Tibial nerve (tissue), 4 donors: ENCODE measurements at regions not wholly inside any gene's neighbourhood (a gene's known extent, or its start where the extent isn't known, plus 50 kb on each side); places are given as distances from the start of the nearest gene placed in this dataset.
"Not testable (repeated sequence)": the region's sequence is repeated elsewhere in the genome, so short reads cannot be mapped to it uniquely, and the experiment has no call there.

ENCODE experiments used
- EP300 ChIP-seq, 2 donors: sonication (generic); formaldehyde crosslinking; IDR thresholded peaks; one replicate each; pipeline ENCODE4 v1.6.1; 2017; ENCODE audit warnings: antibody characterized with exemption in 2 of 2, mild to moderate bottlenecking in 1 of 2
- POLR2A ChIP-seq, 2 donors: fragments of 450-650 bp; IDR thresholded peaks; one replicate each; pipeline ENCODE4 v1.6.1; 2017; ENCODE audit warnings: antibody characterized with exemption in 2 of 2, mild to moderate bottlenecking in 2 of 2, moderate library complexity in 2 of 2
- TF ChIP-seq, protein P1 (sequence below), 5 experiments: fragments of 200-600 bp in 3 of 5; fragments of 450-650 bp in 2 of 5; sonication (generic) in 3 of 5; IDR thresholded peaks; one replicate each; pipeline ENCODE4 v1.5.1; 2016 to 2019; ENCODE audit warnings: antibody characterized with exemption in 5 of 5, mild to moderate bottlenecking in 3 of 5, moderate library complexity in 2 of 5

- TF ChIP-seq, protein P1, sequence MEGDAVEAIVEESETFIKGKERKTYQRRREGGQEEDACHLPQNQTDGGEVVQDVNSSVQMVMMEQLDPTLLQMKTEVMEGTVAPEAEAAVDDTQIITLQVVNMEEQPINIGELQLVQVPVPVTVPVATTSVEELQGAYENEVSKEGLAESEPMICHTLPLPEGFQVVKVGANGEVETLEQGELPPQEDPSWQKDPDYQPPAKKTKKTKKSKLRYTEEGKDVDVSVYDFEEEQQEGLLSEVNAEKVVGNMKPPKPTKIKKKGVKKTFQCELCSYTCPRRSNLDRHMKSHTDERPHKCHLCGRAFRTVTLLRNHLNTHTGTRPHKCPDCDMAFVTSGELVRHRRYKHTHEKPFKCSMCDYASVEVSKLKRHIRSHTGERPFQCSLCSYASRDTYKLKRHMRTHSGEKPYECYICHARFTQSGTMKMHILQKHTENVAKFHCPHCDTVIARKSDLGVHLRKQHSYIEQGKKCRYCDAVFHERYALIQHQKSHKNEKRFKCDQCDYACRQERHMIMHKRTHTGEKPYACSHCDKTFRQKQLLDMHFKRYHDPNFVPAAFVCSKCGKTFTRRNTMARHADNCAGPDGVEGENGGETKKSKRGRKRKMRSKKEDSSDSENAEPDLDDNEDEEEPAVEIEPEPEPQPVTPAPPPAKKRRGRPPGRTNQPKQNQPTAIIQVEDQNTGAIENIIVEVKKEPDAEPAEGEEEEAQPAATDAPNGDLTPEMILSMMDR (IDR thresholded peaks at IDR 0.05) = not testable (repeated sequence)
- TF ChIP-seq POLR2A, EP300 (IDR thresholded peaks at IDR 0.05): not testable (repeated sequence)
Observed at GRCh38 chr22:46034480-46034879, 57.5 kb upstream of the WNT7B start.
